Breast epithelium (tissue), 4 donors: ENCODE measurements at regions not wholly inside any gene's neighbourhood (a gene's known extent, or its start where the extent isn't known, plus 50 kb on each side); places are given as distances from the start of the nearest gene placed in this dataset.
"Not testable (repeated sequence)": the region's sequence is repeated elsewhere in the genome, so short reads cannot be mapped to it uniquely, and the experiment has no call there.

Source experiments
- DNase-seq, 2 donors: peaks; one replicate each; pipeline ENCODE4 v3.0.0-alpha.2; 2019; ENCODE audit warnings: low spot score in 2 of 2
- H3K27ac ChIP-seq, 2 donors: fragments of 200-600 bp; sonication (generic) in 1 of 2; one replicate each; pipeline ENCODE4 v1.5.1; 2016 to 2019; ENCODE audit warnings: mild to moderate bottlenecking in 1 of 2
- H3K27me3 ChIP-seq, 2 donors: fragments of 200-600 bp; sonication (generic) in 1 of 2; one replicate each; pipeline versions ENCODE4 v1.5.1 to v1.6.0; 2017 to 2019; ENCODE audit warnings: control low read depth in 1 of 2, mild to moderate bottlenecking in 1 of 2
- H3K36me3 ChIP-seq: fragments of 200-600 bp; one replicate; pipeline ENCODE4 v1.5.1; 2019
- H3K4me1 ChIP-seq, 2 donors: fragments of 200-600 bp; sonication (generic); one replicate each; pipeline ENCODE4 v1.5.1; 2016 to 2019; ENCODE audit warnings: control low read depth in 1 of 2
- H3K4me3 ChIP-seq, 3 donors: fragments of 200-600 bp; sonication (generic); 1 replicate in 2 of 3; 2 replicates in 1 of 3; pipeline ENCODE4 v1.5.1; 2016 to 2019; ENCODE audit warnings: mild to moderate bottlenecking in 3 of 3, moderate library complexity in 2 of 3
- H3K9me3 ChIP-seq, 2 donors: fragments of 200-600 bp; sonication (generic) in 1 of 2; one replicate each; pipeline ENCODE4 v1.5.1; 2016 to 2019; ENCODE audit warnings: control low read depth in 1 of 2
- POLR2A ChIP-seq: fragments of 450-650 bp; IDR thresholded peaks from one replicate; pipeline ENCODE4 v1.6.1; 2016; ENCODE audit warnings: antibody characterized with exemption, mild to moderate bottlenecking, moderate library complexity
- POLR2AphosphoS5 ChIP-seq, 3 donors: sonication (generic); formaldehyde crosslinking; IDR thresholded peaks; one replicate each; pipeline ENCODE4 v1.6.1; 2017; ENCODE audit warnings: antibody characterized with exemption in 3 of 3
- intact Hi-C: fragments of 100-400 bp; cut with DNase I; formaldehyde crosslinking; loops from one replicate; pipeline ENCODE4 v1.15.1; 2023; ENCODE audit warnings: low total_unique reads
- TF ChIP-seq, protein P1 (sequence below), 3 donors: fragments of 450-650 bp; IDR thresholded peaks; one replicate each; pipeline ENCODE4 v1.5.1; 2016 to 2017; ENCODE audit warnings: antibody characterized with exemption in 3 of 3, mild to moderate bottlenecking in 3 of 3, moderate library complexity in 3 of 3

GRCh38 chr1:37358992-37359391 lies 115.4 kb upstream of the ZC3H12A start:
- H3K27me3 ChIP-seq, result peaks cover 0 to 10% of the 10 kb centered on the region in 2 donors
- no peaks in the 10 kb centered on the region for H3K4me1 ChIP-seq
- DNase-seq, result no peak
- no peaks in the 10 kb centered on the region for H3K9me3 ChIP-seq
- TF ChIP-seq POLR2A (no peak), POLR2AphosphoS5 (IDR thresholded peaks at IDR 0.05) (no peak)
- TF ChIP-seq, protein P1, sequence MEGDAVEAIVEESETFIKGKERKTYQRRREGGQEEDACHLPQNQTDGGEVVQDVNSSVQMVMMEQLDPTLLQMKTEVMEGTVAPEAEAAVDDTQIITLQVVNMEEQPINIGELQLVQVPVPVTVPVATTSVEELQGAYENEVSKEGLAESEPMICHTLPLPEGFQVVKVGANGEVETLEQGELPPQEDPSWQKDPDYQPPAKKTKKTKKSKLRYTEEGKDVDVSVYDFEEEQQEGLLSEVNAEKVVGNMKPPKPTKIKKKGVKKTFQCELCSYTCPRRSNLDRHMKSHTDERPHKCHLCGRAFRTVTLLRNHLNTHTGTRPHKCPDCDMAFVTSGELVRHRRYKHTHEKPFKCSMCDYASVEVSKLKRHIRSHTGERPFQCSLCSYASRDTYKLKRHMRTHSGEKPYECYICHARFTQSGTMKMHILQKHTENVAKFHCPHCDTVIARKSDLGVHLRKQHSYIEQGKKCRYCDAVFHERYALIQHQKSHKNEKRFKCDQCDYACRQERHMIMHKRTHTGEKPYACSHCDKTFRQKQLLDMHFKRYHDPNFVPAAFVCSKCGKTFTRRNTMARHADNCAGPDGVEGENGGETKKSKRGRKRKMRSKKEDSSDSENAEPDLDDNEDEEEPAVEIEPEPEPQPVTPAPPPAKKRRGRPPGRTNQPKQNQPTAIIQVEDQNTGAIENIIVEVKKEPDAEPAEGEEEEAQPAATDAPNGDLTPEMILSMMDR (IDR thresholded peaks at IDR 0.05), result no peak
- H3K36me3 ChIP-seq, result no peaks in the 10 kb centered on the region
- intact Hi-C loops, result no loop called here
- no peak overlapping the region for H3K4me3 ChIP-seq
- no peak overlapping the region for H3K27ac ChIP-seq

GRCh38 chr1:37360011-37360410 lies 114.4 kb upstream of the ZC3H12A start:
- no peak overlapping the region for H3K27ac ChIP-seq
- H3K4me3 ChIP-seq, result no peak overlapping the region
- H3K27me3 ChIP-seq, result peaks cover 0 to 10% of the 10 kb centered on the region in 2 donors
- no peaks in the 10 kb centered on the region for H3K36me3 ChIP-seq
- no peak for DNase-seq
- intact Hi-C loops, result no loop called here
- no peaks in the 10 kb centered on the region for H3K4me1 ChIP-seq
- TF ChIP-seq POLR2A (no peak), POLR2AphosphoS5 (IDR thresholded peaks at IDR 0.05) (no peak)
- TF ChIP-seq, protein P1 (IDR thresholded peaks at IDR 0.05), result no peak
- no peaks in the 10 kb centered on the region for H3K9me3 ChIP-seq

DNA sequence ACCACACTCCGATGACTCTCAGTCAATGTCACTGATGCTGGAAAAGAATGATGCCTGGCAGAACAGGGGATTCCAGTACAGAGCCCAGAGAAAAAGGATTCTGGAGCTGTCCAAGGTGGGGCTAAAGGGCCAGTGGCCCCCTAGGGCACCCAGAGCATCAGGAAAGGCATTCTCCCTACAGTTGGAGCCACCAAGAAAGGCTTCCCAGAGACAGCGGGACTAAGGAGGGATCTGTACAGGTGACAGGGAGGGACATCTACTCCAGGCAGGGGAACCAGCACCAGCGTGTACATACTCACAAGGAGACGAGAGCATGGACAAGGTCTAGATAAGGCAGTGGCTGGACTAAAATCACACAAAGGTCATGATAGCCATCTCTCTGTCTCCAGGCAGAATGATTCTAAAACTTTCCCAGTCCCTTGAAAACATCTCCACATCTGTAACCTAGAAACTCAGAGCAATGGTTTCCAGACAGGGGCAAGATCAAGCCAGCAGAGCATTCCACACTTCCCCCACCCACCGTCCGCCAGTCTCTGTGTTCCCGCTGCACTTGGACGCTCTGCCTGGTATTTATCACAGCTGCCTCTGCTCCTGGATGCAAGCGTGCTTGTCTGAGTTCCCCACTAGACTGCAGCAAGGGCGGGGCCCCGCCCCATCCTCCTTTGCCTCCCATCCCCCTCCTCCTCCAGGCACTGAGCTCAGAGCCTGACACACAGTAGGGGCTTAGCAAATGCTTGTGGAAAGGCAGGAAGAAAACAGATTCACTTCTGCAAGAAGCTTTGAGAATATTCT lies 111.6 kb upstream of the ZC3H12A start:
- DNase-seq, result no peak
- H3K36me3 ChIP-seq, result no peaks in the 10 kb centered on the region
- TF ChIP-seq, protein P1 (IDR thresholded peaks at IDR 0.05), result no peak
- no peak for TF ChIP-seq POLR2AphosphoS5 (IDR thresholded peaks at IDR 0.05)
- no peak for TF ChIP-seq POLR2A
- no peaks in the 10 kb centered on the region for H3K4me1 ChIP-seq
- no peak overlapping the region for H3K4me3 ChIP-seq
- H3K9me3 ChIP-seq, result no peaks in the 10 kb centered on the region
- no peak overlapping the region for H3K27ac ChIP-seq
- H3K27me3 ChIP-seq, result peaks cover 0 to 10% of the 10 kb centered on the region in 2 donors
- intact Hi-C loops, result no loop called here

- no peaks in the 10 kb centered on the region for H3K9me3 ChIP-seq
- H3K4me3 ChIP-seq, result no peak overlapping the region
- DNase-seq, result no peak
- H3K36me3 ChIP-seq, result no peaks in the 10 kb centered on the region
- no peak overlapping the region for H3K27ac ChIP-seq
- TF ChIP-seq POLR2AphosphoS5 (IDR thresholded peaks at IDR 0.05) (no peak), POLR2A (no peak)
- TF ChIP-seq, protein P1 (IDR thresholded peaks at IDR 0.05), result no peak
- intact Hi-C loops, result no loop called here
- peaks cover 0 to 10% of the 10 kb centered on the region in 2 donors for H3K27me3 ChIP-seq
- no peaks in the 10 kb centered on the region for H3K4me1 ChIP-seq
Observed at GRCh38 chr1:37363535-37363934, 110.8 kb upstream of the ZC3H12A start.

DNA sequence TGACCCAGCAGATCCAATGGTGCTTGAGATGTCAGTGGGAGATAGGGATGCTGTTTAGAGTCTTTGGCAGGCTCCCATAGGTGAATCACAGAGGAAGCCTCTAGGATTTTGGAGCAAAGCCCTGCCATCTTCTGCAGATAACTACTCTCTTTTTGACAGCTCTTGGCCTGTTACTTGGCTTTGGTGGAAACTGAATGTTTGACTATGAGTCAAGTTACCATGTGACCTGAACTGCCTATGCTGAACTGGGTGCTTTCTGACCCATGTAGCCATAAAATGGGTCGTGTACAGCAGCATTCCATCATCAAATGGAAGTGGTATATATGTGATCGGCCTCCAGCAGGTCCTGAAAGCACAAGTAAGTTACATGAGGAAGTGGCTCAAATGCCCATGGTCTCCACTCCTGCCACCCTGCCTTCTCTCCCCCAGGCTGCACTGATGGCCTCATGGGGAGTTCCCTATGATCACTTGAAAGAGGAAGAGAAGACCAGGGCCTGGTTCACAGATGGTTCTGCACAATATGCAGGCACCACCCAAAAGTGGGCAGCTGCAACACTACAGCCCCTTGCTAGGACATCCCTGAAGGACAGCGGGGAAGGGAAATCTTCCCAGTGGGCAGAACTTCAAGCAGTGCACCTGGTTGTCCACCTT lies 105.6 kb upstream of the ZC3H12A start:
- H3K4me3 ChIP-seq, H3K9me3 ChIP-seq, H3K27ac ChIP-seq, intact Hi-C loops, H3K27me3 ChIP-seq, DNase-seq, H3K4me1 ChIP-seq, H3K36me3 ChIP-seq: not testable (repeated sequence)
